Muscle layer of colon (tissue), 2 donors: ENCODE measurements at regions not wholly inside any gene's neighbourhood (a gene's known extent, or its start where the extent isn't known, plus 50 kb on each side); places are given as distances from the start of the nearest gene placed in this dataset.

ENCODE experiments used
- H3K27ac ChIP-seq: one replicate; pipeline ENCODE4 v1.7.0; 2013; ENCODE audit warnings: low read depth, mild to moderate bottlenecking, low read length, moderate library complexity
- H3K27me3 ChIP-seq, 2 donors: one replicate each; pipeline ENCODE4 v1.7.0; 2013; ENCODE audit warnings: low read length in 2 of 2, mild to moderate bottlenecking in 2 of 2; ENCODE audit not compliant: insufficient read depth in 2 of 2, control insufficient read depth in 1 of 2
- H3K36me3 ChIP-seq: one replicate; pipeline ENCODE4 v1.7.0; 2013; ENCODE audit warnings: mild to moderate bottlenecking, low read length; ENCODE audit not compliant: insufficient read depth
- H3K4me1 ChIP-seq: one replicate; pipeline ENCODE4 v1.7.0; 2013; ENCODE audit warnings: mild to moderate bottlenecking, low read length; ENCODE audit not compliant: insufficient read depth
- H3K4me3 ChIP-seq, 2 donors: one replicate each; pipeline ENCODE4 v1.7.0; 2013; ENCODE audit warnings: low read length in 2 of 2, low read depth in 1 of 2, mild to moderate bottlenecking in 1 of 2, moderate library complexity in 1 of 2
- H3K9ac ChIP-seq: one replicate; pipeline ENCODE4 v1.7.0; 2013; ENCODE audit warnings: low read length
- H3K9me3 ChIP-seq: one replicate; pipeline ENCODE4 v1.7.0; 2013; ENCODE audit warnings: mild to moderate bottlenecking, low read length
- donor health status: abdominal sarcoma.
- donor health status: Adenocarcinoma of cecum.

GRCh38 chr12:111158992-111159391 lies 209.9 kb downstream of the PHETA1 start:
- H3K9me3 ChIP-seq, result no peaks in the 10 kb centered on the region
- H3K27ac ChIP-seq, result no peak overlapping the region
- H3K9ac ChIP-seq, result no peak overlapping the region
- H3K36me3 ChIP-seq, result no peaks in the 10 kb centered on the region
- no peaks in the 10 kb centered on the region for H3K27me3 ChIP-seq
- no peak overlapping the region for H3K4me3 ChIP-seq
- H3K4me1 ChIP-seq, result no peaks in the 10 kb centered on the region

- no peak overlapping the region for H3K9ac ChIP-seq
- no peaks in the 10 kb centered on the region for H3K27me3 ChIP-seq
- H3K4me1 ChIP-seq, result no peaks in the 10 kb centered on the region
- H3K27ac ChIP-seq, result no peak overlapping the region
- no peaks in the 10 kb centered on the region for H3K9me3 ChIP-seq
- no peak overlapping the region for H3K4me3 ChIP-seq
- no peaks in the 10 kb centered on the region for H3K36me3 ChIP-seq
Measured at GRCh38 chr12:111157486-111157885, 211.4 kb downstream of the PHETA1 start.

GRCh38 chr12:111156304-111156703 lies 212.6 kb downstream of the PHETA1 start:
- no peaks in the 10 kb centered on the region for H3K27me3 ChIP-seq

GRCh38 chr12:111155521-111155920 lies 213.4 kb downstream of the PHETA1 start:
- H3K4me1 ChIP-seq, result no peaks in the 10 kb centered on the region
- no peaks in the 10 kb centered on the region for H3K9me3 ChIP-seq
- H3K4me3 ChIP-seq, result no peak overlapping the region
- H3K36me3 ChIP-seq, result no peaks in the 10 kb centered on the region
- no peak overlapping the region for H3K27ac ChIP-seq
- no peak overlapping the region for H3K9ac ChIP-seq
- no peaks in the 10 kb centered on the region for H3K27me3 ChIP-seq

More at GRCh38 chr12:111156304-111156703, 212.6 kb downstream of the PHETA1 start:
- H3K4me1 ChIP-seq, result no peaks in the 10 kb centered on the region
- no peak overlapping the region for H3K4me3 ChIP-seq
- H3K27ac ChIP-seq, result no peak overlapping the region
- no peaks in the 10 kb centered on the region for H3K9me3 ChIP-seq
- no peaks in the 10 kb centered on the region for H3K36me3 ChIP-seq
- no peak overlapping the region for H3K9ac ChIP-seq

- H3K36me3 ChIP-seq, result no peaks in the 10 kb centered on the region
- H3K9me3 ChIP-seq, result no peaks in the 10 kb centered on the region
- H3K9ac ChIP-seq, result no peak overlapping the region
- H3K4me3 ChIP-seq, result no peak overlapping the region
- no peaks in the 10 kb centered on the region for H3K27me3 ChIP-seq
- H3K27ac ChIP-seq, result no peak overlapping the region
- H3K4me1 ChIP-seq, result peaks cover 4% of the 10 kb centered on the region
Measured at GRCh38 chr12:111155020-111155419, 213.9 kb downstream of the PHETA1 start.

GRCh38 chr12:111154147-111154834 lies 214.6 kb downstream of the PHETA1 start:
- Histone ChIP-seq H3K4me3 (no peak overlapping the region), H3K27me3 (no peaks in the 10 kb centered on the region)

DNA sequence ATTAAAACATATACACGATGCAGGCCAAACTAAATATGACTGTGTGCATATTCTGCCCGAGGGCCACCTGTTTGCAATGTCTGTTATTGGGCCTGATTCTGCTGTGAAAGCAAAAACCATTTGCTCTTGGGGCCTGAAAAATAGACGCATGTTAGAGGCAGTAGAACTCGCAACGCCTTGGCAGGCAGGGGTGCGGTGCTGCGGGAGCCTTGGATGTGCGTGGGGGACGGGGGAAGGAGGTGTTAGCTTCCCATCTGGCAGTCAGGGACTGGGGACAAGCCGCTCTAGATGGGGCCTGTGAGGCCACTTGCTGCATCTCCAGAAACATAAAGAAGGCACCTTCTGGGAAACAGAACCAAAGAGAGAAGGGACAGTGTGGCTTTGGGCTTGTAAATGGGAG lies 216.3 kb downstream of the PHETA1 start:
- no peak overlapping the region for H3K4me3 ChIP-seq
- no peaks in the 10 kb centered on the region for H3K9me3 ChIP-seq
- H3K27ac ChIP-seq, result no peak overlapping the region
- H3K27me3 ChIP-seq, result no peaks in the 10 kb centered on the region
- H3K9ac ChIP-seq, result no peak overlapping the region
- H3K4me1 ChIP-seq, result peaks cover 7% of the 10 kb centered on the region
- no peaks in the 10 kb centered on the region for H3K36me3 ChIP-seq

More at GRCh38 chr12:111154147-111154834, 214.6 kb downstream of the PHETA1 start:
- Histone ChIP-seq H3K36me3 (no peaks in the 10 kb centered on the region), H3K9ac (no peak overlapping the region), H3K4me1 (peaks cover 7% of the 10 kb centered on the region), H3K27ac (no peak overlapping the region), H3K9me3 (no peaks in the 10 kb centered on the region)

GRCh38 chr12:111150921-111151840 lies 217.7 kb downstream of the PHETA1 start:
- no peak overlapping the region for H3K27ac ChIP-seq
- peaks cover 7% of the 10 kb centered on the region for H3K4me1 ChIP-seq
- H3K27me3 ChIP-seq, result no peaks in the 10 kb centered on the region
- no peaks in the 10 kb centered on the region for H3K36me3 ChIP-seq
- no peaks in the 10 kb centered on the region for H3K9me3 ChIP-seq
- H3K9ac ChIP-seq, result no peak overlapping the region
- no peak overlapping the region for H3K4me3 ChIP-seq

DNA sequence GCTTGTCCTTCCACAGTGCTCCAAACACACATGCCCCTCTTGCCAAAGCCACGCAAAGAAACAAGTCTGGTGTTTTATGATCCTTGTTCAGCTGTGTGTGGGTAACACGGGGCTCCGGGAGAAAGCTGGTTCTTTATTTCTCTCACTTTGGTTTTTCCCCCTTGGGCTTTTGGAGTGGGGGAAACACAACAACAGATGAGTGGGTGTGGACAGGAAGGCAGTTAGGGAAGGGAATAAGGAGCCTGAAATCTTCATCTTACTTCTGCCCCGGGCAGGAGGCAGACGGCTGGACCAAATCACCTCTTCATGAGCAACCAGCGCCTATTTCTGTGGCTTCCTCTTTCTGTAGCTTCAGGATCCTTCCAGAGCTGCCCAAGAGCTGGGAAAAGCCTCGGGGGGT lies 218.5 kb downstream of the PHETA1 start:
- Histone ChIP-seq H3K27ac (no peak overlapping the region), H3K9ac (no peak overlapping the region), H3K4me3 (peak overlapping the region in 1 of 2 donors; percentile 22), H3K27me3 (no peaks in the 10 kb centered on the region), H3K4me1 (peaks cover 7% of the 10 kb centered on the region), H3K36me3 (no peaks in the 10 kb centered on the region), H3K9me3 (no peaks in the 10 kb centered on the region)

- no peak overlapping the region for H3K9ac ChIP-seq
- H3K27me3 ChIP-seq, result no peaks in the 10 kb centered on the region
- no peak overlapping the region for H3K27ac ChIP-seq
- no peak overlapping the region for H3K4me3 ChIP-seq
- H3K36me3 ChIP-seq, result no peaks in the 10 kb centered on the region
- peaks cover 10% of the 10 kb centered on the region for H3K4me1 ChIP-seq
- H3K9me3 ChIP-seq, result no peaks in the 10 kb centered on the region
Measured at GRCh38 chr12:111149299-111149698, 219.6 kb downstream of the PHETA1 start.

- H3K4me1 ChIP-seq, result peaks cover 23% of the 10 kb centered on the region
- H3K4me3 ChIP-seq, result no peak overlapping the region
- H3K9me3 ChIP-seq, result no peaks in the 10 kb centered on the region
- H3K36me3 ChIP-seq, result no peaks in the 10 kb centered on the region
- H3K27me3 ChIP-seq, result no peaks in the 10 kb centered on the region
- no peak overlapping the region for H3K27ac ChIP-seq
- H3K9ac ChIP-seq, result no peak overlapping the region
Measured at GRCh38 chr12:111148005-111148404, 220.9 kb downstream of the PHETA1 start.
